22Rv1 (cell line): ENCODE measurements at regions not wholly inside any gene's neighbourhood (a gene's known extent, or its start where the extent isn't known, plus 50 kb on each side); places are given as distances from the start of the nearest gene placed in this dataset.

ENCODE experiments used
- ZFX ChIP-seq: fragments of 450-650 bp; IDR thresholded peaks from 2 replicates; pipeline ENCODE4 v1.6.1; 2017; ENCODE audit warnings: antibody characterized with exemption, borderline replicate concordance
- TF ChIP-seq, protein P1 (sequence below): fragments of 450-650 bp; IDR thresholded peaks from 2 replicates; pipeline ENCODE4 v1.5.1; 2017; ENCODE audit warnings: mild to moderate bottlenecking

- TF ChIP-seq, protein P1, sequence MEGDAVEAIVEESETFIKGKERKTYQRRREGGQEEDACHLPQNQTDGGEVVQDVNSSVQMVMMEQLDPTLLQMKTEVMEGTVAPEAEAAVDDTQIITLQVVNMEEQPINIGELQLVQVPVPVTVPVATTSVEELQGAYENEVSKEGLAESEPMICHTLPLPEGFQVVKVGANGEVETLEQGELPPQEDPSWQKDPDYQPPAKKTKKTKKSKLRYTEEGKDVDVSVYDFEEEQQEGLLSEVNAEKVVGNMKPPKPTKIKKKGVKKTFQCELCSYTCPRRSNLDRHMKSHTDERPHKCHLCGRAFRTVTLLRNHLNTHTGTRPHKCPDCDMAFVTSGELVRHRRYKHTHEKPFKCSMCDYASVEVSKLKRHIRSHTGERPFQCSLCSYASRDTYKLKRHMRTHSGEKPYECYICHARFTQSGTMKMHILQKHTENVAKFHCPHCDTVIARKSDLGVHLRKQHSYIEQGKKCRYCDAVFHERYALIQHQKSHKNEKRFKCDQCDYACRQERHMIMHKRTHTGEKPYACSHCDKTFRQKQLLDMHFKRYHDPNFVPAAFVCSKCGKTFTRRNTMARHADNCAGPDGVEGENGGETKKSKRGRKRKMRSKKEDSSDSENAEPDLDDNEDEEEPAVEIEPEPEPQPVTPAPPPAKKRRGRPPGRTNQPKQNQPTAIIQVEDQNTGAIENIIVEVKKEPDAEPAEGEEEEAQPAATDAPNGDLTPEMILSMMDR, result peak; percentile 57
- no peak for TF ChIP-seq ZFX
Measured at GRCh38 chr6:132161283-132161682, 210.1 kb upstream of the CCN2 start.
